ENCODE measurements at regions not wholly inside any gene's neighbourhood (a gene's known extent, or its start where the extent isn't known, plus 50 kb on each side); places are given as distances from the start of the nearest gene placed in this dataset.

GRCh38 chr3:106231086-106231485 is 362.3 kb upstream of the CBLB start:
- DNase-seq: no peak

- no peak for DNase-seq
Measured at GRCh38 chr3:106232956-106233355, 364.1 kb upstream of the CBLB start.

- no peak for DNase-seq
Measured at GRCh38 chr3:106239195-106239697, 370.4 kb upstream of the CBLB start.

GRCh38 chr3:106241593-106241992 is 372.8 kb upstream of the CBLB start:
- DNase-seq: no peak

GRCh38 chr3:106242781-106243180 is 374.0 kb upstream of the CBLB start:
- no peak for DNase-seq

- DNase-seq: no peak
Measured at GRCh38 chr3:106245400-106245799, 376.6 kb upstream of the CBLB start.

GRCh38 chr3:106247902-106248684 is 379.3 kb upstream of the CBLB start:
- no peak for DNase-seq

- no peak for DNase-seq
Measured at GRCh38 chr3:106249159-106249558, 380.3 kb upstream of the CBLB start.

GRCh38 chr3:106249981-106250380 is 381.2 kb upstream of the CBLB start:
- DNase-seq: no peak

GRCh38 chr3:106251160-106251892 is 382.5 kb upstream of the CBLB start:
- DNase-seq: no peak

GRCh38 chr3:106255870-106256248 is 387.0 kb upstream of the CBLB start:
- DNase-seq: no peak

- DNase-seq: no peak
Measured at GRCh38 chr3:106256249-106256957, 387.6 kb upstream of the CBLB start.

GRCh38 chr3:106257172-106257571 is 388.4 kb upstream of the CBLB start:
- no peak for DNase-seq

- no peak for DNase-seq
Measured at GRCh38 chr3:106261396-106261795, 392.6 kb upstream of the CBLB start.

- no peak for DNase-seq
Measured at GRCh38 chr3:106261915-106262683, 393.3 kb upstream of the CBLB start.

GRCh38 chr3:106263011-106263410 is 394.2 kb upstream of the CBLB start:
- no peak for DNase-seq

GRCh38 chr3:106263546-106263945 is 394.7 kb upstream of the CBLB start:
- no peak for DNase-seq

GRCh38 chr3:106265704-106266103 is 396.9 kb upstream of the CBLB start:
- no peak for DNase-seq

- DNase-seq: no peak
Measured at GRCh38 chr3:106268696-106269095, 399.9 kb upstream of the CBLB start.

- no peak for DNase-seq
Measured at GRCh38 chr3:106272302-106272701, 403.5 kb upstream of the CBLB start.

- DNase-seq: no peak
Measured at GRCh38 chr3:106275592-106275991, 406.8 kb upstream of the CBLB start.

GRCh38 chr3:106276151-106276550 is 407.3 kb upstream of the CBLB start:
- DNase-seq: no peak
